ENCODE measurements at regions not wholly inside any gene's neighbourhood (a gene's known extent, or its start where the extent isn't known, plus 50 kb on each side); places are given as distances from the start of the nearest gene placed in this dataset.

DNA sequence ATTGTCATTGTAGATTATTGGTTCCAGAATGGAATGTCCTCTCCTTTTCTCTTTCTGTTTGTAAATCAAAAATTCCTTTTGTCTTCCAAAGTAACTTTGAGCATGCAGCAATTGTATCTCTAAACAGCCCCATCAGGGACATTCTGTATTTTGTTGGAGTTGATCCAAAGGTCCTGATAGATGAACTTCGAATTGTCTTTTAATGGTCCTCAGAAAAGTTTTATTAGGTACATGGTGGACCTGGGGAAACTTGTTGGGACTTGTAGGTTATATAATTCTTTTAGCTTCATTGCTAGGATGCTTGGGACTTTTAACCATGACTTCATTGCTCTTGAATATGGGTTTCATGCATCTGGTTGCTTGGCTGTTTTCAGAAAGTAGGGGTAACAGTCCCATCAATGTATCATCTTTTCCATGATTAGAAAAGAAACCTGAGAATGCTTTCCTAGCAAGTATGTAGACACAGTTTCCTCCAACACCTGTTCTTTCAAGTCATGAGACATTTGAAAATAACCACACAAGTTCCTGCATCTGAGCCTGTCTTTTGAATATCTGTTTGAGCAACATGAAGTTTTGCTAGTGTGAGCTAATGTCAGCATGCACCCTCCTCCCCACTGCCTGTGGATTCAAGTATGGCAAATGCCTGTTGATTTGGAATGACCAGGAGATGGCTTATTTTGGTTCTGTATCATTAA, 413.1 kb downstream of the KCNRG start:
- TF ChIP-seq, protein P1, sequence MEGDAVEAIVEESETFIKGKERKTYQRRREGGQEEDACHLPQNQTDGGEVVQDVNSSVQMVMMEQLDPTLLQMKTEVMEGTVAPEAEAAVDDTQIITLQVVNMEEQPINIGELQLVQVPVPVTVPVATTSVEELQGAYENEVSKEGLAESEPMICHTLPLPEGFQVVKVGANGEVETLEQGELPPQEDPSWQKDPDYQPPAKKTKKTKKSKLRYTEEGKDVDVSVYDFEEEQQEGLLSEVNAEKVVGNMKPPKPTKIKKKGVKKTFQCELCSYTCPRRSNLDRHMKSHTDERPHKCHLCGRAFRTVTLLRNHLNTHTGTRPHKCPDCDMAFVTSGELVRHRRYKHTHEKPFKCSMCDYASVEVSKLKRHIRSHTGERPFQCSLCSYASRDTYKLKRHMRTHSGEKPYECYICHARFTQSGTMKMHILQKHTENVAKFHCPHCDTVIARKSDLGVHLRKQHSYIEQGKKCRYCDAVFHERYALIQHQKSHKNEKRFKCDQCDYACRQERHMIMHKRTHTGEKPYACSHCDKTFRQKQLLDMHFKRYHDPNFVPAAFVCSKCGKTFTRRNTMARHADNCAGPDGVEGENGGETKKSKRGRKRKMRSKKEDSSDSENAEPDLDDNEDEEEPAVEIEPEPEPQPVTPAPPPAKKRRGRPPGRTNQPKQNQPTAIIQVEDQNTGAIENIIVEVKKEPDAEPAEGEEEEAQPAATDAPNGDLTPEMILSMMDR (IDR thresholded peaks at IDR 0.05), result no peak
- Histone ChIP-seq H3K4me3 (ENCODE audit: low read length) (no peak overlapping the region), H3K36me3 (ENCODE audit: control insufficient read depth, insufficient read depth, low read length) (no peaks in the 10 kb centered on the region), H3K4me1 (ENCODE audit: control insufficient read depth, insufficient read depth, low read length) (peaks cover 12% of the 10 kb centered on the region), H3K9me3 (ENCODE audit: control insufficient read depth, insufficient read depth, low read length) (no peaks in the 10 kb centered on the region), H3K27ac (ENCODE audit: low read length) (peak overlapping the region; percentile 54), H3K27me3 (ENCODE audit: control insufficient read depth, insufficient read depth, low read length) (no peaks in the 10 kb centered on the region)
- Mint-ChIP-seq H3K27me3 (ENCODE audit: low read depth in 2 of 2) (no peaks in the 10 kb centered on the region), H3K9me3 (no peaks in the 10 kb centered on the region), H3K27ac (peak overlapping the region; percentile 71 to 87), H3K4me1 (peaks cover 23 to 28% of the 10 kb centered on the region in 2 donors), H3K36me3 (no peaks in the 10 kb centered on the region), H3K4me3 (peak overlapping the region; percentile 65)
- 100% methylated on average over 1 of the region's 1 CpG for WGBS (ENCODE audit: insufficient coverage)
- intact Hi-C loops (cut with micrococcal nuclease), result loop anchor here (5.0 to 10.0 kb wide), 2 partner anchors 431 to 984 kb away; partner anchors contain the start of genes CAB39L, SETDB2 and TRIM13
- ATAC-seq (no peak), DNase-seq (no peak)

- intact Hi-C loops (cut with micrococcal nuclease), result no loop called here
- no peak for DNase-seq
- H3K4me1 Mint-ChIP-seq, result no peaks in the 10 kb centered on the region
Measured at GRCh38 chr13:50435011-50435410, 408.5 kb downstream of the DLEU7 start.

DNA sequence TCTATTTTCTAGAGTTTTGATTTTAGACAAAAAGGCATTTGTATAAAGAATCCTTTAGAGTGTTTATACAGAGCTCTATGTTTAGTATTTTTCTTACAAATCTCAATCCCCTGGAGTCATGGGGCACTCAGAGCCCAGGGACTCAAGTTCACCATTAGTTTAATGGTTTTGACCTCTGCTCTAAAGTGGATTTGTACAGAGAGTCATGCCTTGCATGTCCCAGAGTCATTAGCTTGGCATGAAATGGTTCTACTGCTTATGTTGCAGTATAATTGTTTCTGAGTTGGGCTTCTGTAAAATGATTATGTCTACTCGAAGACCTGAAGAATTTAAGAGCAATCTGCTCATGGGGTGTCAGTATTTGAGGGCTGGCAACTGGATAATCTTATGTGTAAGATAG, 406.2 kb downstream of the DLEU7 start:
- DNase-seq (no peak), ATAC-seq (no peak)
- no peak overlapping the region for H3K4me3 ChIP-seq (ENCODE audit: low read length)
- no CpG with 5 or more reads among the region's 1 CpG for WGBS (ENCODE audit: insufficient coverage)
- H3K27me3 Mint-ChIP-seq (ENCODE audit: low read depth in 2 of 2), result no peaks in the 10 kb centered on the region
- H3K4me1 ChIP-seq (ENCODE audit: control insufficient read depth, insufficient read depth, low read length), result no peaks in the 10 kb centered on the region
- intact Hi-C loops (cut with micrococcal nuclease), result no loop called here
- H3K9me3 Mint-ChIP-seq, result no peaks in the 10 kb centered on the region
- H3K27me3 ChIP-seq (ENCODE audit: control insufficient read depth, insufficient read depth, low read length), result no peaks in the 10 kb centered on the region
- no peaks in the 10 kb centered on the region for H3K4me1 Mint-ChIP-seq
- no peaks in the 10 kb centered on the region for H3K36me3 Mint-ChIP-seq
- H3K9me3 ChIP-seq (ENCODE audit: control insufficient read depth, insufficient read depth, low read length), result no peaks in the 10 kb centered on the region
- TF ChIP-seq, protein P1 (IDR thresholded peaks at IDR 0.05), result no peak
- no peaks in the 10 kb centered on the region for H3K36me3 ChIP-seq (ENCODE audit: control insufficient read depth, insufficient read depth, low read length)
- H3K27ac ChIP-seq (ENCODE audit: low read length), result no peak overlapping the region
- H3K27ac Mint-ChIP-seq, result no peak overlapping the region
- H3K4me3 Mint-ChIP-seq, result no peak overlapping the region

More at GRCh38 chr13:50435011-50435410, 408.5 kb downstream of the DLEU7 start:
- no peak for ATAC-seq
- Mint-ChIP-seq H3K4me3 (no peak overlapping the region), H3K9me3 (no peaks in the 10 kb centered on the region), H3K27me3 (ENCODE audit: low read depth in 2 of 2) (no peaks in the 10 kb centered on the region), H3K27ac (no peak overlapping the region), H3K36me3 (no peaks in the 10 kb centered on the region)
- no peaks in the 10 kb centered on the region for H3K4me1 ChIP-seq (ENCODE audit: control insufficient read depth, insufficient read depth, low read length)
- no peaks in the 10 kb centered on the region for H3K9me3 ChIP-seq (ENCODE audit: control insufficient read depth, insufficient read depth, low read length)
- TF ChIP-seq, protein P1 (IDR thresholded peaks at IDR 0.05), result no peak
- no peaks in the 10 kb centered on the region for H3K27me3 ChIP-seq (ENCODE audit: control insufficient read depth, insufficient read depth, low read length)
- no peak overlapping the region for H3K27ac ChIP-seq (ENCODE audit: low read length)
- 100% methylated on average over 1 of the region's 2 CpGs for WGBS (ENCODE audit: insufficient coverage)
- no peak overlapping the region for H3K4me3 ChIP-seq (ENCODE audit: low read length)
- no peaks in the 10 kb centered on the region for H3K36me3 ChIP-seq (ENCODE audit: control insufficient read depth, insufficient read depth, low read length)

DNA sequence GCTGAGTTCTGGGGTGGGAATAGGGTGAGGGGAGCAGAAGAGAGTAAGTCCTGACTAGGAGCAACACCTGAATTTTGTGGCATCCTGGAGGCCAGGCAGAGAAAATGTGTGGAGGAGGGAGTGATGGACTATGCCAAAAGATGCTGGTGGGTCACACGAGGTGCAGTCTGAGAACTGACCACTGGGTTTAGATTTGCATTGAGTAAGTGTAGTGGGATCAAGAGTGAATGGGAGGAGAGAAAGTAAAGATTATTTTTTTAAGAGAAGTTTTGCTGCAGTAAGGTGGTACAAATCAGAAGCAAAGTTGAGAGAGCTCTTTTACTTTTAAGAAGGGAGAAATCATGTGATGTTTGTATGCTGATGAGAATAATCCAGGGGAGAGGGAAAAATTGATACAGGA, 405.1 kb downstream of the DLEU7 start:
- intact Hi-C loops (cut with micrococcal nuclease), result no loop called here
- no peaks in the 10 kb centered on the region for H3K4me1 ChIP-seq (ENCODE audit: control insufficient read depth, insufficient read depth, low read length)
- H3K9me3 Mint-ChIP-seq, result no peaks in the 10 kb centered on the region
- no peak for DNase-seq
- no peaks in the 10 kb centered on the region for H3K9me3 ChIP-seq (ENCODE audit: control insufficient read depth, insufficient read depth, low read length)
- no peak for ATAC-seq
- no peak overlapping the region for H3K4me3 Mint-ChIP-seq
- H3K36me3 ChIP-seq (ENCODE audit: control insufficient read depth, insufficient read depth, low read length), result no peaks in the 10 kb centered on the region
- no peak overlapping the region for H3K4me3 ChIP-seq (ENCODE audit: low read length)
- H3K27me3 ChIP-seq (ENCODE audit: control insufficient read depth, insufficient read depth, low read length), result no peaks in the 10 kb centered on the region
- H3K27ac Mint-ChIP-seq, result no peak overlapping the region
- no peaks in the 10 kb centered on the region for H3K27me3 Mint-ChIP-seq (ENCODE audit: low read depth in 2 of 2)
- no peaks in the 10 kb centered on the region for H3K36me3 Mint-ChIP-seq
- 88% methylated on average over 1 of the region's 1 CpG for WGBS (ENCODE audit: insufficient coverage)
- H3K4me1 Mint-ChIP-seq, result no peaks in the 10 kb centered on the region
- TF ChIP-seq, protein P1 (IDR thresholded peaks at IDR 0.05), result no peak
- H3K27ac ChIP-seq (ENCODE audit: low read length), result no peak overlapping the region
